Stimulated activated CD8-positive, alpha-beta memory T cell treated with anti-CD3 and anti-CD28 coated beads, Interleukin-4, amount 100 ng/mL, for 4 hours (primary cell): ENCODE measurements at regions not wholly inside any gene's neighbourhood (a gene's known extent, or its start where the extent isn't known, plus 50 kb on each side); places are given as distances from the start of the nearest gene placed in this dataset.
"Not testable (repeated sequence)": the region's sequence is repeated elsewhere in the genome, so short reads cannot be mapped to it uniquely, and the experiment has no call there.

Source experiments
- DNase-seq, 2 donors: peaks; one replicate each; pipeline ENCODE4 v3.0.0-alpha.2; 2020; ENCODE audit warnings: low read depth in 2 of 2, low spot score in 1 of 2

- DNase-seq, result no peak
These were observed 99.2 kb upstream of the UXS1 start for GRCh38 chr2:106293271-106293783.

GRCh38 chr2:106292627-106293026, 98.5 kb upstream of the UXS1 start:
- no peak for DNase-seq

GRCh38 chr2:106288873-106289272, 94.8 kb upstream of the UXS1 start:
- DNase-seq, result no peak

- DNase-seq, result no peak
These were observed 91.2 kb upstream of the UXS1 start for GRCh38 chr2:106285237-106285829.

- DNase-seq, result no peak
These were observed 90.6 kb upstream of the UXS1 start for GRCh38 chr2:106284691-106285202.

GRCh38 chr2:106284255-106284654, 90.2 kb upstream of the UXS1 start:
- no peak for DNase-seq

- not testable (repeated sequence) for DNase-seq
These were observed 89.4 kb upstream of the UXS1 start for GRCh38 chr2:106283228-106284152.

- DNase-seq, result no peak
These were observed 88.5 kb upstream of the UXS1 start for GRCh38 chr2:106282462-106283170.

GRCh38 chr2:106281907-106282430, 87.9 kb upstream of the UXS1 start:
- DNase-seq, result not testable (repeated sequence)

- no peak for DNase-seq
These were observed 86.8 kb upstream of the UXS1 start for GRCh38 chr2:106280722-106281446.

- no peak for DNase-seq
These were observed 86.1 kb upstream of the UXS1 start for GRCh38 chr2:106280224-106280623.

GRCh38 chr2:106278112-106278876, 84.2 kb upstream of the UXS1 start:
- no peak for DNase-seq

GRCh38 chr2:106277426-106277825, 83.3 kb upstream of the UXS1 start:
- DNase-seq, result no peak

- no peak for DNase-seq
These were observed 81.9 kb upstream of the UXS1 start for GRCh38 chr2:106275971-106276370.

GRCh38 chr2:106274668-106275067, 80.6 kb upstream of the UXS1 start:
- DNase-seq, result no peak

GRCh38 chr2:106272216-106272807, 78.2 kb upstream of the UXS1 start:
- DNase-seq, result no peak

GRCh38 chr2:106270471-106270891, 76.4 kb upstream of the UXS1 start:
- DNase-seq, result no peak

GRCh38 chr2:106269591-106270291, 75.6 kb upstream of the UXS1 start:
- DNase-seq, result peak in 1 of 2 donors; percentile 8

- no peak for DNase-seq
These were observed 73.9 kb upstream of the UXS1 start for GRCh38 chr2:106267997-106268396.
